Left lobe of liver (tissue), 2 donors: ENCODE measurements at regions not wholly inside any gene's neighbourhood (a gene's known extent, or its start where the extent isn't known, plus 50 kb on each side); places are given as distances from the start of the nearest gene placed in this dataset.

Experiments used
- ATAC-seq: fragments of 200-7000 bp; cut with Tn5 transposase; one replicate; pipeline ENCODE4 v1.9.1; 2020; ENCODE audit warnings: mild to moderate bottlenecking, moderate library complexity
- DNase-seq: peaks from one replicate; pipeline ENCODE4 v3.0.0-alpha.2; 2020; ENCODE audit warnings: low spot score
- donor health status: DM: no; HTN: no; CAD: no; lungs with moderate emphysema.
- donor health status: DM: no; HTN: yes; CAD: no.

GRCh38 chr15:94019062-94019461 lies 212.3 kb upstream of the MCTP2 start:
- no peak for DNase-seq
- no peak for ATAC-seq

GRCh38 chr15:94015324-94015723 lies 216.0 kb upstream of the MCTP2 start:
- ATAC-seq = no peak
- no peak for DNase-seq

GRCh38 chr15:94008104-94009074 lies 223.0 kb upstream of the MCTP2 start:
- DNase-seq = no peak

GRCh38 chr15:94004697-94005096 lies 226.7 kb upstream of the MCTP2 start:
- ATAC-seq (no peak), DNase-seq (no peak)

More at GRCh38 chr15:94008104-94009074, 223.0 kb upstream of the MCTP2 start:
- peak; percentile 51 for ATAC-seq

GRCh38 chr15:94002041-94002440 lies 229.3 kb upstream of the MCTP2 start:
- no peak for DNase-seq
- ATAC-seq = no peak

GRCh38 chr15:94001255-94001801 lies 230.0 kb upstream of the MCTP2 start:
- ATAC-seq (no peak), DNase-seq (no peak)

GRCh38 chr15:94000606-94001005 lies 230.8 kb upstream of the MCTP2 start:
- DNase-seq = no peak
- ATAC-seq = no peak

GRCh38 chr15:93997071-93997658 lies 234.2 kb upstream of the MCTP2 start:
- ATAC-seq (peak; percentile 65), DNase-seq (no peak)

- DNase-seq = no peak
- ATAC-seq = no peak
Measured at GRCh38 chr15:93989440-93989998, 241.8 kb upstream of the MCTP2 start.

- DNase-seq = no peak
- ATAC-seq = no peak
Measured at GRCh38 chr15:93987068-93987467, 244.3 kb upstream of the MCTP2 start.

GRCh38 chr15:93986400-93986984 lies 244.9 kb upstream of the MCTP2 start:
- ATAC-seq (no peak), DNase-seq (no peak)

- no peak for ATAC-seq
- DNase-seq = no peak
Measured at GRCh38 chr15:93985925-93986324, 245.4 kb upstream of the MCTP2 start.

GRCh38 chr15:93985176-93985575 lies 246.2 kb upstream of the MCTP2 start:
- ATAC-seq (no peak), DNase-seq (no peak)

- ATAC-seq = no peak
- no peak for DNase-seq
Measured at GRCh38 chr15:93983526-93983925, 247.8 kb upstream of the MCTP2 start.

GRCh38 chr15:93982226-93982727 lies 249.1 kb upstream of the MCTP2 start:
- no peak for ATAC-seq

GRCh38 chr15:93981706-93982105 lies 249.7 kb upstream of the MCTP2 start:
- DNase-seq (no peak), ATAC-seq (no peak)

More at GRCh38 chr15:93982226-93982727, 249.1 kb upstream of the MCTP2 start:
- DNase-seq = no peak

GRCh38 chr15:93980261-93980911 lies 251.0 kb upstream of the MCTP2 start:
- ATAC-seq (no peak), DNase-seq (no peak)

GRCh38 chr15:93974804-93975481 lies 256.4 kb upstream of the MCTP2 start:
- DNase-seq (no peak), ATAC-seq (peak; percentile 69)

GRCh38 chr15:93973287-93973686 lies 258.1 kb upstream of the MCTP2 start:
- DNase-seq (no peak), ATAC-seq (no peak)

GRCh38 chr15:93968773-93969172 lies 262.6 kb upstream of the MCTP2 start:
- ATAC-seq (no peak), DNase-seq (no peak)
